SU-DHL-6 (cell line): ENCODE measurements at regions not wholly inside any gene's neighbourhood (a gene's known extent, or its start where the extent isn't known, plus 50 kb on each side); places are given as distances from the start of the nearest gene placed in this dataset.

Source experiments
- EZH2phosphoT487 ChIP-seq: fragments of 200-600 bp; sonication (generic), shearing (Covaris generic); conservative IDR thresholded peaks from 2 replicates; pipeline ENCODE4 v1.6.1; 2018; ENCODE audit warnings: mild to moderate bottlenecking, antibody characterized with exemption, low read length, moderate library complexity, mixed read lengths
- TF ChIP-seq, protein P1 (sequence below): fragments of 200-600 bp; sonication (generic); IDR thresholded peaks from one replicate; pipeline ENCODE4 v1.5.1; 2017; ENCODE audit warnings: antibody characterized with exemption, mild to moderate bottlenecking, low read length, moderate library complexity; ENCODE audit not compliant: insufficient read depth, poor library complexity, severe bottlenecking

DNA sequence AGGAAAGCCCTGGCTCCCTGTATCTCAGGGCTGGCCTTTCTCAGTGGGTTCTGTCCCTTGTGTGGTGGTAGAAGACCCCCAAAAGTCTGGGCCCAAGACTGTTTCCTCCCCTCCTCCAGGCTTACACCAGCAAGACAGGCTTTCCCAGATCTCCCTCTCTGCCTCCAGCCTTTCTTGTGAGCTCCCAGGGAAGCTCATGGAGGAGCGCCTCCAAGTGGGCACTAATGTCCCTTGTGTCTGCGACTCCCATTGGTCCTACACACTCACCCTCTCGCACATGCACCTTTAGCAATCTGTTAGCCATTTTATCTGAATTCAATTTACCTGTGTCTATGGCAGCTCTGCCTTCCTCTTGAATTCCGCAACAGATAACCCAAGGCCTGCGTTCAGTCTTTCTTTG, 251.1 kb upstream of the CAND1 start:
- TF ChIP-seq, protein P1, sequence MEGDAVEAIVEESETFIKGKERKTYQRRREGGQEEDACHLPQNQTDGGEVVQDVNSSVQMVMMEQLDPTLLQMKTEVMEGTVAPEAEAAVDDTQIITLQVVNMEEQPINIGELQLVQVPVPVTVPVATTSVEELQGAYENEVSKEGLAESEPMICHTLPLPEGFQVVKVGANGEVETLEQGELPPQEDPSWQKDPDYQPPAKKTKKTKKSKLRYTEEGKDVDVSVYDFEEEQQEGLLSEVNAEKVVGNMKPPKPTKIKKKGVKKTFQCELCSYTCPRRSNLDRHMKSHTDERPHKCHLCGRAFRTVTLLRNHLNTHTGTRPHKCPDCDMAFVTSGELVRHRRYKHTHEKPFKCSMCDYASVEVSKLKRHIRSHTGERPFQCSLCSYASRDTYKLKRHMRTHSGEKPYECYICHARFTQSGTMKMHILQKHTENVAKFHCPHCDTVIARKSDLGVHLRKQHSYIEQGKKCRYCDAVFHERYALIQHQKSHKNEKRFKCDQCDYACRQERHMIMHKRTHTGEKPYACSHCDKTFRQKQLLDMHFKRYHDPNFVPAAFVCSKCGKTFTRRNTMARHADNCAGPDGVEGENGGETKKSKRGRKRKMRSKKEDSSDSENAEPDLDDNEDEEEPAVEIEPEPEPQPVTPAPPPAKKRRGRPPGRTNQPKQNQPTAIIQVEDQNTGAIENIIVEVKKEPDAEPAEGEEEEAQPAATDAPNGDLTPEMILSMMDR, result no peak
- no peak for TF ChIP-seq EZH2phosphoT487
